Left ventricle myocardium inferior (tissue), 1 donor: ENCODE measurements at regions not wholly inside any gene's neighbourhood (a gene's known extent, or its start where the extent isn't known, plus 50 kb on each side); places are given as distances from the start of the nearest gene placed in this dataset.

Experiments used
- DNase-seq: peaks from one replicate; pipeline ENCODE4 v3.0.0-alpha.2; 2020
- H3K27ac ChIP-seq: fragments of 200-600 bp; replicated peaks from 2 replicates; pipeline ENCODE4 v1.8.0; 2021
- H3K27me3 ChIP-seq: fragments of 200-600 bp; 2 replicates; pipeline ENCODE4 v1.8.0; 2021; ENCODE audit warnings: low read depth
- H3K36me3 ChIP-seq: fragments of 200-600 bp; 2 replicates; pipeline ENCODE4 v1.8.0; 2021
- H3K4me1 ChIP-seq: fragments of 200-600 bp; 2 replicates; pipeline ENCODE4 v1.8.0; 2021
- H3K4me3 ChIP-seq: fragments of 200-600 bp; 2 replicates; pipeline ENCODE4 v1.8.0; 2021; ENCODE audit warnings: mild to moderate bottlenecking, moderate library complexity
- H3K9me3 ChIP-seq: fragments of 200-600 bp; replicated peaks from 2 replicates; pipeline ENCODE4 v1.8.0; 2021
- intact Hi-C: fragments of 100-400 bp; cut with micrococcal nuclease; formaldehyde crosslinking; loops from one replicate; pipeline ENCODE4 v1.11.0; 2022
- TF ChIP-seq, protein P1 (sequence below): fragments of 200-600 bp; IDR thresholded peaks from 2 replicates; pipeline ENCODE4 v1.8.0; 2021; ENCODE audit warnings: antibody characterized with exemption, mild to moderate bottlenecking, borderline replicate concordance
- donor health status: DM: no; HTN: yes; CAD: no; lungs with severe emphysema.

DNA sequence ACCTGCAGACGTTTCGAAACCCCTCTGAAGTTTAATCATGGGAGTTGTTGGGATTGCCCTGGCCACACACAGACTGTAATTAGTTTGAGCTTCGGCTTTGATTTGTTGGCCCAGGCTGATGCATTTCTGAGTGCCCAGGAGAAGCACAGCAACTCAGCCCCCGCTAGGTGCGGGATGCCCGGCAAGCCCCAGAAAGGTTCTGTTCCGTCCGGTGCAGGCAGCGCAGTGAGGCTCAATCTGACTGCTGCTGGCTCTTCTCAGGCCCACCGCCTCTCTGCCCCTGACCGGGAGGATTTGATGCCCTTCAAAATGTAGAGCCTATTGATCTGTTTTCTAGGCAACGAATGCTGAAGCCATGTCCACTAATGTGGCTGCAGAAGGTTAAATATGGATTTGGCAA, 73.4 kb upstream of the TAF11L2 start:
- TF ChIP-seq, protein P1, sequence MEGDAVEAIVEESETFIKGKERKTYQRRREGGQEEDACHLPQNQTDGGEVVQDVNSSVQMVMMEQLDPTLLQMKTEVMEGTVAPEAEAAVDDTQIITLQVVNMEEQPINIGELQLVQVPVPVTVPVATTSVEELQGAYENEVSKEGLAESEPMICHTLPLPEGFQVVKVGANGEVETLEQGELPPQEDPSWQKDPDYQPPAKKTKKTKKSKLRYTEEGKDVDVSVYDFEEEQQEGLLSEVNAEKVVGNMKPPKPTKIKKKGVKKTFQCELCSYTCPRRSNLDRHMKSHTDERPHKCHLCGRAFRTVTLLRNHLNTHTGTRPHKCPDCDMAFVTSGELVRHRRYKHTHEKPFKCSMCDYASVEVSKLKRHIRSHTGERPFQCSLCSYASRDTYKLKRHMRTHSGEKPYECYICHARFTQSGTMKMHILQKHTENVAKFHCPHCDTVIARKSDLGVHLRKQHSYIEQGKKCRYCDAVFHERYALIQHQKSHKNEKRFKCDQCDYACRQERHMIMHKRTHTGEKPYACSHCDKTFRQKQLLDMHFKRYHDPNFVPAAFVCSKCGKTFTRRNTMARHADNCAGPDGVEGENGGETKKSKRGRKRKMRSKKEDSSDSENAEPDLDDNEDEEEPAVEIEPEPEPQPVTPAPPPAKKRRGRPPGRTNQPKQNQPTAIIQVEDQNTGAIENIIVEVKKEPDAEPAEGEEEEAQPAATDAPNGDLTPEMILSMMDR, result no peak
- H3K27ac ChIP-seq, result no peak overlapping the region
- H3K36me3 ChIP-seq, result no peaks in the 10 kb centered on the region
- H3K9me3 ChIP-seq, result no peaks in the 10 kb centered on the region
- no peak for DNase-seq
- H3K27me3 ChIP-seq, result peaks cover 4% of the 10 kb centered on the region
- intact Hi-C loops, result no loop called here
- H3K4me1 ChIP-seq, result no peaks in the 10 kb centered on the region
- H3K4me3 ChIP-seq, result no peak overlapping the region

DNA sequence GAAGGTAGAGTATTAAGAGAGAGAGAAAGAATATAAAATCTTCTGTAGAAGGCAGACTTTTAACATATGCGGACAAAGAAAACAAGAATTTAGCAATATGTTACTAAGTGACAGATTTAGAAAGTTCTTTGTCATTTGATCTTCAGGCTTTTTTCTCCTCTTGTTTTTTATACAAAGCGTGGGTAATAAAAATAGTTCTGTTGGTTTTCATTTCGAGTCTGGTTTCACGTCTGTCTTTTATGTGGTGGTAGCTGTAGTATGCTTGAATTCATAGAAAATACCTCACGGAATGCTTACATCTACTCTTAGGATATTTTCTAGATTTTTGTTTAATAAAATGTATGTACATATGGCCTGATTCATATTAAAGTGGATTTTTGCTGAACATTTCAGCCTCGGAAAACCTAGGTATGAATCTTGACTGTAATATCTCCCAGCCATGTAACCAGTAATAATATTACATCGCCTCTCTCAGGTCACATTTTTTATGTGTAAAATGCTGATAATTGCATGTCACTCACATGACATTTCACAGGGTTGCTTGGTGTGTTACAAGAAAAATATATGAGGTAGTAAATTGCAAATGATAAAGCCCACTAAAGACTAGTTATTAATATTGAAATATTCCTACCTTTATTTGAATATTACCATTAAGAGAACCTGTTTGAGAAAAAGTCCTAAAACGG, 72.5 kb upstream of the TAF11L2 start:
- Histone ChIP-seq H3K4me1 (no peaks in the 10 kb centered on the region), H3K36me3 (no peaks in the 10 kb centered on the region), H3K4me3 (no peak overlapping the region), H3K27me3 (peaks cover 10% of the 10 kb centered on the region), H3K9me3 (no peaks in the 10 kb centered on the region), H3K27ac (no peak overlapping the region)
- DNase-seq, result no peak
- TF ChIP-seq, protein P1, result no peak
- intact Hi-C loops, result no loop called here

DNA sequence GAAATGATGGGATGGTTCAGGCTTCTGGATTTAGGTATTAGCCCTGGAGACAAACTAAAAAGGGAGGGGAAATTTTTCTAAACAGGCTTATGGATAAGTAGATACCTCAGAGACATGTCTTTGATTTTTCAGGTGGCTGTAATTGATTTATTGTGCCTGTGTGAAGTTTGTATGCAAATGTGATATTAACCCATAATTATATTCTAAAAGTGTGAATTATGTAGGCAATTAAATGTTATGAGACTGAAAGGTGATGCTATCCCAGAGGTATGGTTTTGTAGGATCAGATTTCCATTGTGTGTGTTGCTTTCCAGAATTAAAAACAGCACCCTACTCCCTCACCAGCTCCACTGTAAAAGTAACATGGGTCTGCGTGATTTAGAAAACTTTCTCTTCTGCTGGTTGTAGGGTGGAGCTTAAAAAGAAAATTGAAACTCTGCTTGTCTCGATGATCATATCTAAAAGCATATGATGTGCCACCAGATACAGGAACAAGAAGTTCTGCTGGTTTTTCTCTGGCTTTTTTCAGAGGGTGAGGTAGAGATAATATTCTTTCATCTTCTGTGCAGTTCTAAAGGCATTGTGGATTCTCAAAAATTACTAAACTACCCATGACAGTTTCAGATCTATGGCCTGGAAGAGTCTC, 71.8 kb upstream of the TAF11L2 start:
- intact Hi-C loops, result no loop called here
- no peaks in the 10 kb centered on the region for H3K9me3 ChIP-seq
- TF ChIP-seq, protein P1, result no peak

DNA sequence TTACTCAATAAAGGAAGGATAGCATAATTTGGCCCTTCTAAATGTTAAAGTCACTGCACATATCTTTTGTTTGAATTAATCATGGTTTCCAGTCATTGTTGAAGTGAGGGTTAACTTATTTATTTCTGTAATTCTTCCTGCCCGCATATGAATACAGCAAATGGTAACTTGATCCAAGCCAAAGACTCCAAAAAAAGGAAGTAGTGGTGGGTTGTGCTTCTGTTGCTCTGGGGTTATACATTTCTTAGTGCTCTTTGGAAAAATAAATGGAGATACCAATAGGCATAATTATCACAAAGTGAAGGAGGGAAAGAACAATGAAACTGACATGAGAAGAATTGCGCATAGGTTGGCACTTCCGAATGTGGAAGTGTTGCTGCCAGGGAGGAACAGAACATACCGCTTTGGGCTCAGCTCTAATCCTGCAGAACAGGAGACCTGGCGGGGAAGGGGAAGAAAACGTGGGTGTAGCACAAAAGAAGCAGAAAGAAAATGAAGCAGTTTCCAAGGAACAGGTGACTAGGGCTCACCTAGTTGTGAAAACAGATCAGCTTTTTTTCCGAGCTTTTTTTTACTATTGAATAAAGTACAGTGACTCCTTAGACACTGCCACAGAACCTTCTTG, 69.7 kb upstream of the TAF11L2 start:
- peaks cover 11% of the 10 kb centered on the region for H3K27me3 ChIP-seq
- no peaks in the 10 kb centered on the region for H3K36me3 ChIP-seq
- no peaks in the 10 kb centered on the region for H3K4me1 ChIP-seq
- intact Hi-C loops, result no loop called here
- TF ChIP-seq, protein P1, result no peak
- no peak for DNase-seq
- no peaks in the 10 kb centered on the region for H3K9me3 ChIP-seq
- H3K27ac ChIP-seq, result no peak overlapping the region
- H3K4me3 ChIP-seq, result no peak overlapping the region

More for the DNA sequence above, 71.8 kb upstream of the TAF11L2 start:
- Histone ChIP-seq H3K36me3 (no peaks in the 10 kb centered on the region), H3K27ac (no peak overlapping the region), H3K4me1 (no peaks in the 10 kb centered on the region), H3K4me3 (no peak overlapping the region), H3K27me3 (peaks cover 11% of the 10 kb centered on the region)
- no peak for DNase-seq

DNA sequence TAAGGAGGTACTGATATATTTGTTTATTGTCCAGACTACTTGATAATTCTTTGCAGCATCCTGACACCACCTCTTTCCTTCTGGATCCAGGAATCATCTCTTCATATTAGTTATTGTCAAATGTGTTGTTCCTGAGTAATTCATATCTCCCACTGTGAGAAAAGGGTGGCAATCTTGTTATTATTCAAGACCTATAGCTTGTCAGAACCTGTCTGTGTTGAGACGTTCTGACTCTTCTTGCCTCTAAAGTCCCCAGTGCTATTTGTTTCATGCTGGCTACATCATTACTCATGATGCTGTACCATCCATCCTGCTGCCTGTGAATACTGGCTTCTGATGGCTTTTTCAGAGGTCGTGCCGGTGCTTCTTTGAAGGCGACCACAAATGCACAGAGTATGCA, 68.7 kb upstream of the TAF11L2 start:
- Histone ChIP-seq H3K4me3 (no peak overlapping the region), H3K4me1 (no peaks in the 10 kb centered on the region), H3K27ac (no peak overlapping the region), H3K27me3 (peaks cover 11% of the 10 kb centered on the region), H3K9me3 (no peaks in the 10 kb centered on the region), H3K36me3 (no peaks in the 10 kb centered on the region)
- TF ChIP-seq, protein P1, result no peak
- intact Hi-C loops, result no loop called here
- no peak for DNase-seq
